Spleen (tissue), 7 donors: ENCODE measurements at regions not wholly inside any gene's neighbourhood (a gene's known extent, or its start where the extent isn't known, plus 50 kb on each side); places are given as distances from the start of the nearest gene placed in this dataset.

Experiments used
- POLR2A ChIP-seq, 3 donors: fragments of 450-650 bp; IDR thresholded peaks; one replicate each; pipeline ENCODE4 v1.5.1; 2017; ENCODE audit warnings: antibody characterized with exemption in 3 of 3, mild to moderate bottlenecking in 1 of 3
- POLR2AphosphoS5 ChIP-seq, 3 donors: sonication (generic); formaldehyde crosslinking; IDR thresholded peaks; one replicate each; pipeline ENCODE4 v1.5.1; 2017; ENCODE audit warnings: antibody characterized with exemption in 3 of 3
- TF ChIP-seq, protein P1 (sequence below), 11 experiments: fragments of 200-600 bp in 7 of 11; fragments of 450-650 bp in 4 of 11; sonication (generic) in 4 of 11; IDR thresholded peaks in 8 of 11; conservative IDR thresholded peaks in 3 of 11; 1 replicate in 7 of 11; 2 replicates in 4 of 11; pipeline versions ENCODE4 v1.4.0 to v1.8.0; 2016 to 2021; ENCODE audit warnings: antibody characterized with exemption in 11 of 11, inconsistent platforms in 4 of 11, mild to moderate bottlenecking in 1 of 11
- donor health status: DM: no; HTN: no; CAD: no; lungs with moderate emphysema.
- donor health status: DM: no; HTN: no; CAD: no.
- donor health status: DM: no; HTN: no; CAD: no.

DNA sequence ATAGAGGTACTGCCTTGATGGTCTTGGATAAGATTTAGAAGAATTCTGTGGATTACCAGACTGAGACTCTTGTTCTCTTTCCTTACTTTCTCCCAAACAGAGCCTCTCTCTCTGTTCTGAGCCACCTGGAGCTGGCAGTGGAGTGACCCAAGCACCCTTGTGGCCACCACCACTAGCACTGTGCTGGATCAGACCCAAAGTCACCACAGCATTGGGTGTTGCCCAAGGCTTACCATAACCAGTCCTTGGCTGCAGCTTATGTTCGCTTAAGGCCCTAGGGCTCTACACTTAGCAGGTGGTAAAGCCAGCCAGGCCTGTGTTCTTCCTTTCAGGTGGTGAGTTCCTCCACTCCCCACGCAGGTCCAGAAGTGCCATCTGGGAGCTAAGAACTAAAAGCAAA is 79.8 kb downstream of the SEM1 start:
- TF ChIP-seq, protein P1, sequence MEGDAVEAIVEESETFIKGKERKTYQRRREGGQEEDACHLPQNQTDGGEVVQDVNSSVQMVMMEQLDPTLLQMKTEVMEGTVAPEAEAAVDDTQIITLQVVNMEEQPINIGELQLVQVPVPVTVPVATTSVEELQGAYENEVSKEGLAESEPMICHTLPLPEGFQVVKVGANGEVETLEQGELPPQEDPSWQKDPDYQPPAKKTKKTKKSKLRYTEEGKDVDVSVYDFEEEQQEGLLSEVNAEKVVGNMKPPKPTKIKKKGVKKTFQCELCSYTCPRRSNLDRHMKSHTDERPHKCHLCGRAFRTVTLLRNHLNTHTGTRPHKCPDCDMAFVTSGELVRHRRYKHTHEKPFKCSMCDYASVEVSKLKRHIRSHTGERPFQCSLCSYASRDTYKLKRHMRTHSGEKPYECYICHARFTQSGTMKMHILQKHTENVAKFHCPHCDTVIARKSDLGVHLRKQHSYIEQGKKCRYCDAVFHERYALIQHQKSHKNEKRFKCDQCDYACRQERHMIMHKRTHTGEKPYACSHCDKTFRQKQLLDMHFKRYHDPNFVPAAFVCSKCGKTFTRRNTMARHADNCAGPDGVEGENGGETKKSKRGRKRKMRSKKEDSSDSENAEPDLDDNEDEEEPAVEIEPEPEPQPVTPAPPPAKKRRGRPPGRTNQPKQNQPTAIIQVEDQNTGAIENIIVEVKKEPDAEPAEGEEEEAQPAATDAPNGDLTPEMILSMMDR (IDR thresholded peaks at IDR 0.05 in 8 of 11, conservative IDR thresholded peaks at IDR 0.05 in 3 of 11), result no peak
- TF ChIP-seq POLR2A (IDR thresholded peaks at IDR 0.05) (no peak), POLR2AphosphoS5 (IDR thresholded peaks at IDR 0.05) (no peak)
